ACC112 (cell line): ENCODE measurements at regions not wholly inside any gene's neighbourhood (a gene's known extent, or its start where the extent isn't known, plus 50 kb on each side); places are given as distances from the start of the nearest gene placed in this dataset.
"Not testable (repeated sequence)": the region's sequence is repeated elsewhere in the genome, so short reads cannot be mapped to it uniquely, and the experiment has no call there.

Experiments
- H2AFZ ChIP-seq: fragments of 200-600 bp; sonication (generic); one replicate; pipeline ENCODE4 v1.6.0; 2017; ENCODE audit warnings: antibody characterized with exemption, low read length; ENCODE audit not compliant: unreplicated experiment
- H3K27ac ChIP-seq: fragments of 200-600 bp; sonication (generic); 2 replicates; pipeline ENCODE4 v1.5.1; 2014; ENCODE audit warnings: low read depth, mild to moderate bottlenecking, antibody characterized with exemption, low read length, moderate library complexity
- H3K27me3 ChIP-seq: fragments of 200-600 bp; sonication (generic); 2 replicates; pipeline ENCODE4 v1.6.1; 2014; ENCODE audit warnings: mild to moderate bottlenecking, antibody characterized with exemption, low read length, moderate library complexity, mixed read lengths; ENCODE audit not compliant: insufficient read depth
- H3K36me3 ChIP-seq: fragments of 200-600 bp; sonication (generic); 2 replicates; pipeline ENCODE4 v1.6.1; 2016; ENCODE audit warnings: mild to moderate bottlenecking, antibody characterized with exemption, low read length, moderate library complexity, mixed read lengths; ENCODE audit not compliant: insufficient read depth
- H3K4me1 ChIP-seq: fragments of 200-600 bp; sonication (generic); one replicate; pipeline ENCODE4 v1.6.1; 2016; ENCODE audit warnings: low read length, mixed read lengths; ENCODE audit not compliant: insufficient read depth, unreplicated experiment, control insufficient read depth
- H3K4me3 ChIP-seq: fragments of 200-600 bp; sonication (generic); 2 replicates; pipeline ENCODE4 v1.5.1; 2014; ENCODE audit warnings: mild to moderate bottlenecking, low read depth, low read length
- H3K79me2 ChIP-seq: fragments of 200-600 bp; sonication (generic); one replicate; pipeline ENCODE4 v1.6.0; 2016; ENCODE audit warnings: low read length; ENCODE audit not compliant: control insufficient read depth, unreplicated experiment, insufficient read depth

DNA sequence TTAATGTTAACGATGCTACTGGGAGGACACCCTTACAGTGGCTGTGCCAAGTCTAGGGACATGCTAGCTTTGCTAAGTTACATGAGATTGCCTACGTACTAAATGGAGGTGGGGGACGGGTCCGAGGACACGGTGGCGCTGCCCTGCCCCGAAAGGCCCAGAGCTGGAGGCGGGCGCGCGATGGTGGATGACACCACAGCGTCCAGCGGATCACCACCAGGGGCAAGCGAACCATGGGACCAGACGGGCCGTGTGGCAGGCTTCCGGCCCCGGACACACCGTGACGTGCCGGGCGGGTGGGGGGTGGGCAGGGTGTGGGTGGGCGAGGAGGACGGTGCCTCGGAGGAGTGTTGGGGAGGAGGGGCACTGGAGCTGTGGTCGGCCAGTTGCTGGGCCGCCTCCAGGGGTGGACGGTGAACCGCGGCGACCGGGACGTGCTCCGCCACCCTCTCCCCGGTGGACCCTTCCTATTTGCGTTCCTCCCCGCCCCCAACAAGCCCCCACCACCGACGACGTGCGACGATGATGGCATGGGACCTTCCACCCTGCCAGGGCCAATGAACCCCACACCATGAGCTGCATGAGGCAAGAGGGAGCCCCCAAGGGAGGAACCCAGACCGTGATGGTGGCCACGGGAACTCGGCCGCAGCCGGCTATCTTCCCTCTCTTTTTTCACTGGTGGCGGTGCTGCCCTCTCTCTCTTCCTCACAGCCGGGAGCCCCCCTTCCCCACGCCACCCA lies 773.3 kb upstream of the DEFB115 start:
- Histone ChIP-seq H3K4me3 (no peak overlapping the region), H3K36me3 (no peaks in the 10 kb centered on the region), H3K27me3 (no peaks in the 10 kb centered on the region), H3K79me2 (no peaks in the 10 kb centered on the region), H3K27ac (no peak overlapping the region), H2AFZ (no peak overlapping the region), H3K4me1 (no peaks in the 10 kb centered on the region)

- H3K27ac ChIP-seq = no peak overlapping the region
- H3K4me3 ChIP-seq = no peak overlapping the region
- H3K4me1 ChIP-seq = no peaks in the 10 kb centered on the region
- no peaks in the 10 kb centered on the region for H3K36me3 ChIP-seq
- no peak overlapping the region for H2AFZ ChIP-seq
- H3K79me2 ChIP-seq = no peaks in the 10 kb centered on the region
- H3K27me3 ChIP-seq = no peaks in the 10 kb centered on the region
Observed at GRCh38 chr20:30484749-30485070, 772.8 kb upstream of the DEFB115 start.

- H3K79me2 ChIP-seq = no peaks in the 10 kb centered on the region
Observed at GRCh38 chr20:30485331-30486102, 771.9 kb upstream of the DEFB115 start.

GRCh38 chr20:30486103-30486478 lies 771.4 kb upstream of the DEFB115 start:
- Histone ChIP-seq H3K27me3 (no peaks in the 10 kb centered on the region), H3K79me2 (no peaks in the 10 kb centered on the region), H3K4me1 (no peaks in the 10 kb centered on the region), H2AFZ (no peak overlapping the region), H3K36me3 (no peaks in the 10 kb centered on the region), H3K4me3 (no peak overlapping the region), H3K27ac (no peak overlapping the region)

More at GRCh38 chr20:30485331-30486102, 771.9 kb upstream of the DEFB115 start:
- no peaks in the 10 kb centered on the region for H3K27me3 ChIP-seq
- H3K4me3 ChIP-seq = no peak overlapping the region
- H2AFZ ChIP-seq = no peak overlapping the region
- no peak overlapping the region for H3K27ac ChIP-seq
- no peaks in the 10 kb centered on the region for H3K4me1 ChIP-seq
- no peaks in the 10 kb centered on the region for H3K36me3 ChIP-seq

GRCh38 chr20:30487461-30487860 lies 770.0 kb upstream of the DEFB115 start:
- not testable (repeated sequence) for H3K27me3 ChIP-seq, H2AFZ ChIP-seq, H3K4me1 ChIP-seq, H3K4me3 ChIP-seq, H3K36me3 ChIP-seq, H3K79me2 ChIP-seq, H3K27ac ChIP-seq

- H3K4me1 ChIP-seq = no peaks in the 10 kb centered on the region
Observed at GRCh38 chr20:30487947-30488926, 769.2 kb upstream of the DEFB115 start.

DNA sequence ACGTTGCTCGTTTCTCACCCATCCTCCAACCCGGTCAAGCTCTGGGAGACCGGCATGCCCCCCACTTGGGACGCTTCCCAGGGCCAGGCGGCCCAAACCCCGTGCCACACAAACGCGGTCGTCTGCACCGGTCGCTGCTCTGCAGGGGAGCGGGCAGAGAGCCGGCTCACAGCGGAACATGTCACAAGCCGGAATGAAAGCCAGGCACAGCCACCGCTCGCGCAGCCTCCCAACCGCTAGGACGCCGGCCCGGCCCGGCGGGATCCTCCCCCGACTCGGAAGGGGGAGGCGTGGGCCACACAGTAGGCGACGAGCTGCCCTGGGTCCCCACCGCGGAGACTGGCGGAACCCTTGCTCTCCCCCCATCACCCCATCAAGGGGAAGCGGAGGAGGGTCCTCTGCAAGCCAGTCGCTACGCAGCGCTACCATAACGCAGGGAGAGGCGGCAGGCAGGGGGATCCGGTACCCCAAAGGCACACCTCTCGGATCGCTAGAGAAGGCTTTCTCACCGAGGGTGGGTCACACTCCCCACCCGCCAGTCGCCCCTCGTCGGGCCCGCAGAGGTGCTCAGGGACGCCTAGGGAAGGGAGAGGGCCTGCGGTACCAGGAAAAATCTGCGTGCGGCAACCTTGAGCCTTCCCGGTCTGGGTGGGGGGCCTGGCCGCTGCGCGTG lies 768.4 kb upstream of the DEFB115 start:
- H3K36me3 ChIP-seq = no peaks in the 10 kb centered on the region
- H3K4me1 ChIP-seq = no peaks in the 10 kb centered on the region
- no peak overlapping the region for H2AFZ ChIP-seq
- no peak overlapping the region for H3K4me3 ChIP-seq
- H3K27ac ChIP-seq = no peak overlapping the region
- H3K27me3 ChIP-seq = no peaks in the 10 kb centered on the region
- no peaks in the 10 kb centered on the region for H3K79me2 ChIP-seq

More at GRCh38 chr20:30487947-30488926, 769.2 kb upstream of the DEFB115 start:
- Histone ChIP-seq H3K36me3 (no peaks in the 10 kb centered on the region), H3K27me3 (no peaks in the 10 kb centered on the region), H2AFZ (no peak overlapping the region), H3K27ac (no peak overlapping the region), H3K79me2 (no peaks in the 10 kb centered on the region), H3K4me3 (no peak overlapping the region)

DNA sequence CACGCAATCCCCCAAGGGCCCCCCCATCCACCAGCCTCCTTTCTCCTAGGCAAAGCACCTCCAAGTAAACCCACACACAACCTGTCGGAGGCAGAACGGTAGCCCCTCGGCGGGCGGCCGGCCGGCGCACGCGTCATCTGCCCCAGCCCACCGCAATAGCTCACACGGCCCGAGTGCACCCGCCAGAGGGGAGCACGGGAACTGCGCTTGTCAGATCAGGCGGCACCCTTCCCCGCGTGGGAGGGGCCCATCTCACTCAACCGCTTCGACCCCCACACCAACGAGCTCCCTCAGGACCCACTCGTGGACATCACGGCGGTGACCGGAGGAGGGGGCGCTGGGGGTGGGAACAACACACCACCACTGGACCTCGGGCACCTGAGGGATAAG lies 767.9 kb upstream of the DEFB115 start:
- H3K27me3 ChIP-seq = no peaks in the 10 kb centered on the region
- H3K36me3 ChIP-seq = no peaks in the 10 kb centered on the region
- H3K27ac ChIP-seq = no peak overlapping the region
- H3K4me1 ChIP-seq = no peaks in the 10 kb centered on the region
- H3K4me3 ChIP-seq = no peak overlapping the region
- H2AFZ ChIP-seq = no peak overlapping the region
- H3K79me2 ChIP-seq = no peaks in the 10 kb centered on the region

DNA sequence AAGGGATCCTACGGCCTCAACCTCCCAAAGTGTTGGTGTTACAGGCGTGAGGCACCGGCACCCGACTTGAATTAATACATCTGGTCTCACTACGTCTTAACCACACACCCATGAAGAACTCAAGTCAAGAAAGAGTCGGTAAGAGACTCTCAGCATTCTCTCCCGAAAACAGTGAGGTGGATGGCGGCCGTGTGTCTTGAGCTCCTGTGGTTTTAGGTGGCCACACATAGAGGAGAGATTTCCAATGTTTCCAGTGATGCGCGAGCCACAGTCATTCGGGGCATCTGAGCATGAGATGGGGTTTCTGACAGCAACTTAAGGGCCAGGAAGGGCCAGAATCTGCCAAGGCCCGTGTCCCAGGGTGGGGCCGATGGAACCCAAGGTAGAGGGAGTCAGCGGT lies 766.4 kb upstream of the DEFB115 start:
- Histone ChIP-seq H3K27ac (no peak overlapping the region), H3K79me2 (no peaks in the 10 kb centered on the region), H3K27me3 (no peaks in the 10 kb centered on the region), H3K36me3 (no peaks in the 10 kb centered on the region), H3K4me3 (no peak overlapping the region), H2AFZ (no peak overlapping the region), H3K4me1 (no peaks in the 10 kb centered on the region)

DNA sequence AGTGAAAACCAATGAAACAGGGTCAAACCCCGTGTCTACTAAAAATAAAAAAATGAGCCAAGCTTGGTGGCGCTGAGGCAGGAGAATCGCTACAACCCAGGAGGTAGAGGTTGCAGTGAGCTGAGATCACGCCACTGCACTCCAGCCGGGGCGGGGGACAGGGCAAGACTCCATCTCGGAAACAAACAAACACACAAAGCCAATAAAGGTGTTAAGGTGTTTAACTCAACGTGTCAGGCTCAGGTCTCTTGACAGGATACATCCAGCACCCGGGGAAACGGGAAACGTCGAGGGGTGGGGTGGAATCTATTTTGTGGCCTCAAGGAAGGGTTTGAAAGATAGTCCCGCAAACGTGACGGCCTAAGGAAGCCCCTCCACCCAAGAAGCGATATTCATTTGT lies 760.8 kb upstream of the DEFB115 start:
- Histone ChIP-seq H3K4me3 (peak overlapping the region; percentile 29; the same call in 1 of the 2 replicates), H3K27me3 (peaks cover 16% of the 10 kb centered on the region)
- H3K36me3 ChIP-seq, H2AFZ ChIP-seq, H3K27ac ChIP-seq, H3K79me2 ChIP-seq, H3K4me1 ChIP-seq: not testable (repeated sequence)
